Right cardiac atrium (tissue), 5 donors: ENCODE measurements at regions not wholly inside any gene's neighbourhood (a gene's known extent, or its start where the extent isn't known, plus 50 kb on each side); places are given as distances from the start of the nearest gene placed in this dataset.

ENCODE experiments used
- ATAC-seq, 2 donors: fragments of 200-7000 bp; cut with Tn5 transposase; one replicate each; pipeline versions ENCODE4 v1.8.0 to v1.9.1; 2020; ENCODE audit warnings: moderate library complexity in 2 of 2, mild to moderate bottlenecking in 1 of 2
- DNase-seq, 3 donors: peaks; one replicate each; pipeline ENCODE4 v3.0.0-alpha.2; 2020
- H3K27ac ChIP-seq: one replicate; pipeline ENCODE4 v1.5.1; 2013; ENCODE audit warnings: mild to moderate bottlenecking, low read length, control low read depth, moderate library complexity
- H3K27me3 ChIP-seq: one replicate; pipeline ENCODE4 v1.6.1; 2013; ENCODE audit not compliant: control insufficient read depth, insufficient read depth
- H3K4me1 ChIP-seq: one replicate; pipeline ENCODE4 v1.6.1; 2013; ENCODE audit warnings: low read length; ENCODE audit not compliant: control insufficient read depth, insufficient read depth
- H3K4me3 ChIP-seq: one replicate; pipeline ENCODE4 v1.5.1; 2013; ENCODE audit warnings: low read length, control low read depth
- H3K9me3 ChIP-seq: one replicate; pipeline ENCODE4 v1.6.1; 2013; ENCODE audit warnings: low read length; ENCODE audit not compliant: control insufficient read depth
- WGBS: extraction: QIAGEN DNeasy Blood & Tissue Kit; methylation state at CpG from one replicate; pipeline ENCODE4 v1.1.7; 2013; 5-methylcytosine and 5-hydroxymethylcytosine counted together
- intact Hi-C, 4 donors: fragments of 100-400 bp; cut with DNase I; formaldehyde crosslinking; loops; one replicate each; pipeline versions ENCODE4 v1.11.0 to v1.14.0; 2022 to 2023
- donor health status: healthy with polysubstance abuse.
- donor health status: DM: no; HTN: yes; CAD: no.
- donor health status: DM: no; HTN: no; CAD: no.
- donor health status: DM: no; HTN: yes; CAD: no; lungs with severe emphysema.
- donor health status: DM: yes; HTN: yes; CAD: no.

GRCh38 chr2:21640046-21640445 is 516.3 kb downstream of the TDRD15 start:
- intact Hi-C loops, result no loop called here
- H3K27ac ChIP-seq, result no peak overlapping the region
- WGBS, result 80% methylated on average over 2 of the region's 2 CpGs
- no peaks in the 10 kb centered on the region for H3K9me3 ChIP-seq
- DNase-seq, result no peak
- no peak overlapping the region for H3K4me3 ChIP-seq
- H3K4me1 ChIP-seq, result no peaks in the 10 kb centered on the region
- no peak for ATAC-seq
- no peaks in the 10 kb centered on the region for H3K27me3 ChIP-seq

DNA sequence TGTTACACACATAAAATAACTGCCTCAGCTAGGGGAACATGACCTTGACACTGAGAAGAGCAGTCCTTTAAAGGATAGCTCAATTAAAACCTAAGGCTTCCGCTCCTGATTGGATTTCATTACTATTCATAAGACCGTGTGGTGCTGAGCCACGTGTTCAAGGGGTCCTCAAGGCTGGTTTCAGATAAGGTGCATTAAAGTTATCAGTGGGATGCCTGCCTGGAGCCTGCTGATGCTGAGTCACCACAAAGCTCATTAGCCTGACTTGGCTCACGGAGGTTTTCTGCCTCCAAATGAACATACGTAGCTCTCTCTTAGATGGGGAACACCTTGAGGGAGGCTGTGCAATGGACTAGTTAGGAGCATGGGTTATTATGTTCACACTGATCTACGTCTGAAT is 518.9 kb downstream of the TDRD15 start:
- ATAC-seq (no peak), DNase-seq (no peak)
- Histone ChIP-seq H3K27ac (no peak overlapping the region), H3K27me3 (no peaks in the 10 kb centered on the region), H3K4me3 (no peak overlapping the region), H3K4me1 (no peaks in the 10 kb centered on the region), H3K9me3 (no peaks in the 10 kb centered on the region)
- intact Hi-C loops, result no loop called here
- 58% methylated on average over 6 of the region's 6 CpGs for WGBS

DNA sequence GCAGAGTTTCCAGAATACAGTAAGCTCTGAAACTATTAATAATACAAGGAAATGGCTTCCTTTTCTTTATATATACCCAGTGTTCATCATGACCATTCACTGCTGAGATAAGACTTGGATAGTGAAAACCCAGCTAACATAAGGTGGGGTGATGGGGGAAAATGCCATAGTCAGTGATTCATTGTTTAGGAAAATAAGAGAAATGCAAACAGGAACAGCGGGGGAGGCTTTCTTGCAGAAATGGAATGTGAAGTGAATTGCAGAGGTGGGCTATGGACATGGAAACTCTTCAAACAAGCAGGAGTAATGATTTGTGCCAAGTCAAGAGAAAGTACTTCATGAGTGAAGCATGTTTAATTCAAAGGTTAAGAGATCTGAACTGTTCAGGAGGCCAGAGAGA is 519.4 kb downstream of the TDRD15 start:
- WGBS, result 87% methylated on average over 1 of the region's 1 CpG
- intact Hi-C loops, result no loop called here
- H3K4me3 ChIP-seq, result no peak overlapping the region
- no peaks in the 10 kb centered on the region for H3K9me3 ChIP-seq
- no peaks in the 10 kb centered on the region for H3K27me3 ChIP-seq
- no peaks in the 10 kb centered on the region for H3K4me1 ChIP-seq
- ATAC-seq (no peak), DNase-seq (no peak)
- H3K27ac ChIP-seq, result no peak overlapping the region

DNA sequence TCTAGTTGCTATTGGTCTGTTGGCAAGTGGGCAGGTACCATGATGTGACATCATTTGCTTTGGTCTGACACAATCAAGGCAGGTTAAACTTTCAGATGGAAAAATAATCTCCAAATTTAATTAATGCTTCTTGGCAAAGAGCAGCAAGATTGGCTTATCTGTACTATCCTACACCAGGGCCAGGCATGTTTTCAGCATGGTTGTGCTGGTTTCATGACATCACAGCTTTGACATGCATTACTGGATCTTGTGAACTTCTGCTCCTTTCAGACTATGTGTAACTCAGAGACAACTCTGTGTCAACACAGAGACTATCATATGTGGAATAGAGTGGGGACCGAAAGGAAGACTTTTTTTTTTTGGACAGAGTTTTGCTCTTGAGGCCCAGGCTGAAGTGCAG is 520.5 kb downstream of the TDRD15 start:
- ATAC-seq (no peak), DNase-seq (no peak)
- no peaks in the 10 kb centered on the region for H3K27me3 ChIP-seq
- no peak overlapping the region for H3K27ac ChIP-seq
- no peak overlapping the region for H3K4me3 ChIP-seq
- WGBS, result 68% methylated on average over 1 of the region's 1 CpG
- H3K4me1 ChIP-seq, result no peaks in the 10 kb centered on the region
- intact Hi-C loops, result no loop called here
- no peaks in the 10 kb centered on the region for H3K9me3 ChIP-seq

DNA sequence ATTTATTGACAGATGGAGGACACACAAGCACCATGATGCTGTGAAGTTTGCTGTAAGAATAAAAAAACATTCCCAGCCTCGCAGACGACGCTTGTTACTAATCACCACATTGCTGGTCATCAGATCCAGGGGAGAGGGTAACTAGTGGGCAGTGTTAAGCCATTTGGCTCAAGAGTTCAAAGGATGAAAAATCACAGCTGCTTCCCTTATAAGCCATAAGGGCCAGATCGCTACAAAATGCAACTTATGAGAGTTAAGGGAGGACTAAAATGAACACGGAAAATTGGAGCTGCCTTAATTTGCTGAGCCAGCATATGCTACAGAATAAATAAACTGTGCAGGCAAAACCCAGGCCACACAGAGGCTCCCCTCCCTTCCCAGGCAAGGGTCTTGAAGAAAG is 522.6 kb downstream of the TDRD15 start:
- WGBS, result 50% methylated on average over 5 of the region's 5 CpGs
- Histone ChIP-seq H3K9me3 (no peaks in the 10 kb centered on the region), H3K4me1 (no peaks in the 10 kb centered on the region), H3K4me3 (no peak overlapping the region), H3K27me3 (no peaks in the 10 kb centered on the region), H3K27ac (no peak overlapping the region)
- intact Hi-C loops, result no loop called here
- DNase-seq (no peak), ATAC-seq (no peak)

DNA sequence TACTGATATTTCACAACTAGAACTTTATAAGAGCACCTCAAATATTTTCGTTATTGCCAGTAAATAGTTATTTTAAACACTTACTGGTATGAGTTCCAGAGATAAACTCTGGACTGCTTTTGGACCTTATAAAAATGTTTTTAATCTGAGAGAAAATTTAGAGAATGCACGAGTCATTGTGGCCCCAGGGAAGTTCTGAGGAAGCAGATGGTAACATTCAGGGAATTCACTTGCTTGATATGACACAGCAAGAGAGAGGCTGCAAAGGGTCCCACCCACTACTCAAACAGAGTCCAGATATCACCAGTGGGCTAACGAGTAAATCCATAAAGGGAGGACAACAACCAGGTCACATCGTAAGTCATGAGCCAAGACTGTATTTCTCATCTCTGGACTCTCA is 526.8 kb downstream of the TDRD15 start:
- Histone ChIP-seq H3K4me1 (no peaks in the 10 kb centered on the region), H3K9me3 (no peaks in the 10 kb centered on the region), H3K4me3 (no peak overlapping the region), H3K27ac (no peak overlapping the region), H3K27me3 (no peaks in the 10 kb centered on the region)
- ATAC-seq (no peak), DNase-seq (no peak)
- intact Hi-C loops, result no loop called here
- WGBS, result 46% methylated on average over 4 of the region's 4 CpGs

DNA sequence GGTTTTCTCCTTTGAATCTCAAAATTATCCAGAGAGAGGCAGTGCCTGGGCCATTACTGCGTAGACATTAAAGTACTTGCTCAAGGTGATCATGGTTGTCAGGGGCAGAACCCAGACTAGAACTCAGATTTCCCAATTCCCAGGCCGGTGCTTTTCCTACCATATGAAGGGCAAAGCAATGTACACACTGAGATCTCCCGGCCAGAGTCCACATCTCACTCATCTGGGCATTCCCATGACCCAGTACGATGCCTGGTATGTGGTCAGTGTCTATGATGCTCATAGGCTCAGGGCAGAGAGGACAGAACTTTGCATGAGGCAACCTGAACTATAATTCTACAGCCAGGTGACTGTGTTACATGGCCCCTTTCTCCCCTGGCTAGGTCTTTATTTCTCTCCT is 531.4 kb downstream of the TDRD15 start:
- H3K4me1 ChIP-seq, result no peaks in the 10 kb centered on the region
- no peak overlapping the region for H3K4me3 ChIP-seq
- ATAC-seq (no peak), DNase-seq (no peak)
- no peak overlapping the region for H3K27ac ChIP-seq
- intact Hi-C loops, result no loop called here
- H3K9me3 ChIP-seq, result no peaks in the 10 kb centered on the region
- H3K27me3 ChIP-seq, result no peaks in the 10 kb centered on the region
- 92% methylated on average over 4 of the region's 4 CpGs for WGBS

- Histone ChIP-seq H3K9me3 (no peaks in the 10 kb centered on the region), H3K4me3 (no peak overlapping the region), H3K27me3 (no peaks in the 10 kb centered on the region), H3K4me1 (no peaks in the 10 kb centered on the region), H3K27ac (no peak overlapping the region)
- DNase-seq (no peak), ATAC-seq (no peak)
- intact Hi-C loops, result no loop called here
- 62% methylated on average over 10 of the region's 10 CpGs for WGBS
These were observed 532.7 kb downstream of the TDRD15 start for GRCh38 chr2:21656330-21657075.

GRCh38 chr2:21657445-21657844 is 533.7 kb downstream of the TDRD15 start:
- no peak overlapping the region for H3K27ac ChIP-seq
- H3K9me3 ChIP-seq, result no peaks in the 10 kb centered on the region
- intact Hi-C loops, result no loop called here
- H3K4me3 ChIP-seq, result no peak overlapping the region
- DNase-seq (no peak), ATAC-seq (no peak)
- 80% methylated on average over 2 of the region's 2 CpGs for WGBS
- H3K4me1 ChIP-seq, result no peaks in the 10 kb centered on the region
- H3K27me3 ChIP-seq, result no peaks in the 10 kb centered on the region

- intact Hi-C loops, result no loop called here
- H3K27me3 ChIP-seq, result no peaks in the 10 kb centered on the region
- no peak overlapping the region for H3K4me3 ChIP-seq
- no peak overlapping the region for H3K27ac ChIP-seq
- ATAC-seq, result no peak
- no peak for DNase-seq
- H3K4me1 ChIP-seq, result no peaks in the 10 kb centered on the region
- H3K9me3 ChIP-seq, result no peaks in the 10 kb centered on the region
- 88% methylated on average over 1 of the region's 1 CpG for WGBS
These were observed 534.5 kb downstream of the TDRD15 start for GRCh38 chr2:21658269-21658668.

GRCh38 chr2:21658907-21659477 is 535.2 kb downstream of the TDRD15 start:
- H3K4me1 ChIP-seq, result no peaks in the 10 kb centered on the region
- H3K27me3 ChIP-seq, result no peaks in the 10 kb centered on the region
- H3K9me3 ChIP-seq, result no peaks in the 10 kb centered on the region
- intact Hi-C loops, result no loop called here
- DNase-seq (no peak), ATAC-seq (no peak)
- 69% methylated on average over 8 of the region's 8 CpGs for WGBS
- H3K4me3 ChIP-seq, result no peak overlapping the region
- no peak overlapping the region for H3K27ac ChIP-seq

DNA sequence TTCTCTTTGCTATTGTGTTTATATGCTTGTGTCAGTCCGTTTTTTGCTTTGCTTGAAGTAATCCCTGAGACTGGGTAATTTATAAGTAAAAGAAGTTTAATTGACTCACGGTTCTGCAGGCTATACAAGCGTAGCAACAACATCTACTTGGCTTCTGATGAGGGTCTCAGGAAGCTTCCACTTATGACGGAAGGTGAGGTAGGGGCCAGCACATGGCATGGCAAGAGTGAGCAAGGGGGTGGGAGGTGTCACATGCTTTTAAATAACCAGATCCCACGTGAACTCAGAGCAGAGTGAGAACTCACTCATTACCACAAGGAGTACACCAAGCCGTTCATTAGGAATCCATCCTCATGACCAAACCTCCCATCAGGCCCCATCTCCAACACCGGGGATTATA is 540.3 kb downstream of the TDRD15 start:
- ATAC-seq, result no peak
- Histone ChIP-seq H3K4me3 (no peak overlapping the region), H3K27me3 (no peaks in the 10 kb centered on the region), H3K4me1 (no peaks in the 10 kb centered on the region), H3K9me3 (no peaks in the 10 kb centered on the region), H3K27ac (no peak overlapping the region)
- intact Hi-C loops, result no loop called here
- WGBS, result 84% methylated on average over 7 of the region's 7 CpGs
- no peak for DNase-seq
